ENCODE measurements at regions not wholly inside any gene's neighbourhood (a gene's known extent, or its start where the extent isn't known, plus 50 kb on each side); places are given as distances from the start of the nearest gene placed in this dataset.

GRCh38 chr20:52382933-52383332 lies 191.4 kb upstream of the ZFP64 start:
- Histone ChIP-seq H2AFZ (ENCODE audit: low read length, unreplicated experiment) (no peak overlapping the region), H3K27me3 (ENCODE audit: insufficient read depth, low read length) (no peaks in the 10 kb centered on the region), H3K27ac (ENCODE audit: low read depth, low read length) (no peak overlapping the region), H3K4me3 (ENCODE audit: low read depth, low read length) (no peak overlapping the region), H3K4me1 (ENCODE audit: control insufficient read depth, insufficient read depth, low read length, unreplicated experiment) (no peaks in the 10 kb centered on the region), H3K36me3 (ENCODE audit: insufficient read depth, low read length) (no peaks in the 10 kb centered on the region), H3K79me2 (ENCODE audit: control insufficient read depth, insufficient read depth, low read length, unreplicated experiment) (no peaks in the 10 kb centered on the region)

DNA sequence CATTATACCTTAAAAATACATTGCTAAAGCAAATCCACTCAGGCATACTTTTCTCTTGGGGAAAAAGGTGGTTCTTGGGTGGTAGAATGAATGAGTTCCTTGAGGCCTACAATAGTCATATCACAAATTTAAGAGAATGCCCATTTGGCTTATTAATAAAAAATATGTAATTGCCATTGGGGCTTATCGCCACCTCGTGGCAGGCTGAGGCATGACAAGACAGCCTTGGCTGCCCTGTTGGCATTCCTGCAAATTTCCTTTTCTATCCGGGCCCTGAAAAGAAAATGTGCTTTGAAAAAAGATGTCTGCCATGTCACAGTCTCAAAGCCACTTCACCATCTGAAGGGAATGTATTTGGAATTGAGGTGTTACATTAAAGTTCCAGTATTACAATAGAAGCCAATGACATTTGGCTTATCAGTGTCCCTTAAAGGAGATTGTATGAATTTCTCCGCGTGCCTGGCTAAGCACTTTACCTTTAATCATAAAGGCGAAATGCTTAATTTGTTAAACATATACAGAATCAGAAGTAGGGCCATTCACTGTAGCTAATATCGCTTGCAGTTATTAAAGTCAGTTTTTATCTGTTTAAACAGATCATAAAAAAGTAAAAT lies 188.3 kb upstream of the ZFP64 start:
- H3K4me3 ChIP-seq (ENCODE audit: low read depth, low read length) = no peak overlapping the region
- H3K4me1 ChIP-seq (ENCODE audit: control insufficient read depth, insufficient read depth, low read length, unreplicated experiment) = no peaks in the 10 kb centered on the region
- H3K27me3 ChIP-seq (ENCODE audit: insufficient read depth, low read length) = no peaks in the 10 kb centered on the region
- H3K79me2 ChIP-seq (ENCODE audit: control insufficient read depth, insufficient read depth, low read length, unreplicated experiment) = no peaks in the 10 kb centered on the region
- no peaks in the 10 kb centered on the region for H3K36me3 ChIP-seq (ENCODE audit: insufficient read depth, low read length)
- H3K27ac ChIP-seq (ENCODE audit: low read depth, low read length) = no peak overlapping the region
- H2AFZ ChIP-seq (ENCODE audit: low read length, unreplicated experiment) = no peak overlapping the region

DNA sequence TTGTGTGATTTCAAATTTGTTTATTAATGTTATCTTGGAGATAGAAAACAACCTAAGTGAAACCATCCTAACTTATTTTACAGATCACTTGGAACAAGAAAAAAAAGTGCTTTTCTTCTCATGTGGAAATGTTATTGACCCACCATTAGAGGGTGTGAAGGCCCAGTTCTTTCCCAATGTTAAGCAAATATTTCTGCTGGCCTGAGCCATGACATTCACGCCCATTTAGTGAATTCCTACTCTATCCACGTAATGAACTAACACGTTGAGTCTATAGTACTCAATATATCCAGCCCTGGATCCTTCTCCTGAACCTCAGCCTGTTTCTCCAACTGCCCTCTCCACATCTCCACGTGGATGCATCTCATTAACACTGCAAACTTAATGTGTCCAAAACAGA lies 180.6 kb upstream of the ZFP64 start:
- Histone ChIP-seq H3K79me2 (ENCODE audit: control insufficient read depth, insufficient read depth, low read length, unreplicated experiment) (no peaks in the 10 kb centered on the region), H3K27ac (ENCODE audit: low read depth, low read length) (no peak overlapping the region), H3K4me1 (ENCODE audit: control insufficient read depth, insufficient read depth, low read length, unreplicated experiment) (no peaks in the 10 kb centered on the region), H3K36me3 (ENCODE audit: insufficient read depth, low read length) (no peaks in the 10 kb centered on the region), H2AFZ (ENCODE audit: low read length, unreplicated experiment) (no peak overlapping the region), H3K4me3 (ENCODE audit: low read depth, low read length) (no peak overlapping the region), H3K27me3 (ENCODE audit: insufficient read depth, low read length) (no peaks in the 10 kb centered on the region)

DNA sequence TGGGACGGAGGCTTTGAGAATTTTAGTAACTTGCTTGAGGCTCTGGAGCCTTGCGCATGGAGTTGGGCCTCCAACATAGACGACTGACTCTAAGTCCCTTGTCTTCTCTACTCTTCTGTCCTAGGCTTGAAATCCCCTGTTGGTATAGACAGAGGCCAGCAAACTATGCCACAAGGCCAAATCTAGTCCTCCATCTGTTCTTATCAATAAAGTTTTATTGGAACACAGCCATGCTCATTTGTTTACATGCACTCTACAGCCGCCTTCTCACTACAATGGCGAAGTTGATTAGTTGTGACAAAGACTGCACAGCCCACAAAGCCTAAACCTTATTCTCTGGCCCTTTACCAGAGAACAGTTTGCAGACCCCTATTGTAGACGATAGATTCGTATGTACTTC lies 174.1 kb upstream of the ZFP64 start:
- H2AFZ ChIP-seq (ENCODE audit: low read length, unreplicated experiment) = no peak overlapping the region
- H3K36me3 ChIP-seq (ENCODE audit: insufficient read depth, low read length) = no peaks in the 10 kb centered on the region
- no peak overlapping the region for H3K27ac ChIP-seq (ENCODE audit: low read depth, low read length)
- H3K79me2 ChIP-seq (ENCODE audit: control insufficient read depth, insufficient read depth, low read length, unreplicated experiment) = no peaks in the 10 kb centered on the region
- no peaks in the 10 kb centered on the region for H3K4me1 ChIP-seq (ENCODE audit: control insufficient read depth, insufficient read depth, low read length, unreplicated experiment)
- no peaks in the 10 kb centered on the region for H3K27me3 ChIP-seq (ENCODE audit: insufficient read depth, low read length)
- no peak overlapping the region for H3K4me3 ChIP-seq (ENCODE audit: low read depth, low read length)

DNA sequence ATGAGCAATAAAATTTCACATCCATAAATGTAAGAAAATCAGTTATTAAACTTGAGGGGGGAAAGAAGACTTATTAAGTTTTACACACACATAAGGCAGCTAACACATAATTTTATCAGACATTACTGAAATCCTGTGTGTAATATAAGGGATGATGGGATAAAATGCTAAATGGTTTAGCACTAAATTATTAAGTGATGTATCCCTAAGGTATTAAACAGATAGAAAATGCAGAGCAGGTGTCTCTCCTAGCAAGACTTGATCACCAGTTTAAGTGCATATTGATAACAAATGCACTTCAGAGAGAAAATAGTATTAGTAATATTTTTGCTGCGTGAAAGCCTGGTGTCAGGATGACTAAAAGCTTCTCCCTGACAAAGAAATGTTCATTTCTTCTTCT lies 172.8 kb upstream of the ZFP64 start:
- Histone ChIP-seq H3K27ac (ENCODE audit: low read depth, low read length) (no peak overlapping the region), H2AFZ (ENCODE audit: low read length, unreplicated experiment) (no peak overlapping the region), H3K4me1 (ENCODE audit: control insufficient read depth, insufficient read depth, low read length, unreplicated experiment) (no peaks in the 10 kb centered on the region), H3K4me3 (ENCODE audit: low read depth, low read length) (no peak overlapping the region), H3K79me2 (ENCODE audit: control insufficient read depth, insufficient read depth, low read length, unreplicated experiment) (no peaks in the 10 kb centered on the region), H3K36me3 (ENCODE audit: insufficient read depth, low read length) (no peaks in the 10 kb centered on the region), H3K27me3 (ENCODE audit: insufficient read depth, low read length) (no peaks in the 10 kb centered on the region)

DNA sequence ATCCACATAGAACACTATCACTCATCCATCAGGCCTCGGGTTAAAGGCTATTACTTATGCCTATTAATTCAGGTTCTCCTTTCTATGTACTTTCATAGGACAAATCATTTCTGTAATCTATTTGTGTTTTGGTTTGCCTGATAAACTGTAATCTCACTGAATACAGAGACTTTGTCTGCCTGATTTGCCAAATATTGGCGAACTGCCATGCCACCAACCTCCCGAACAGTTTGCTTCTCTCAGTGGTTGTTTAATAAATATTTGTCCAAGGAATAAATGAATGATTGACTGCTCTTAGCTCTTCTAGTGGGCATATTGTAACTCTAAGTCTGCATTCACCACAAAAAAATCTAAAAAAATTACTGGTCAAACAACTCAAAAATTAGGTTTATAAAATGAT lies 170.1 kb upstream of the ZFP64 start:
- H3K36me3 ChIP-seq (ENCODE audit: insufficient read depth, low read length) = no peaks in the 10 kb centered on the region

DNA sequence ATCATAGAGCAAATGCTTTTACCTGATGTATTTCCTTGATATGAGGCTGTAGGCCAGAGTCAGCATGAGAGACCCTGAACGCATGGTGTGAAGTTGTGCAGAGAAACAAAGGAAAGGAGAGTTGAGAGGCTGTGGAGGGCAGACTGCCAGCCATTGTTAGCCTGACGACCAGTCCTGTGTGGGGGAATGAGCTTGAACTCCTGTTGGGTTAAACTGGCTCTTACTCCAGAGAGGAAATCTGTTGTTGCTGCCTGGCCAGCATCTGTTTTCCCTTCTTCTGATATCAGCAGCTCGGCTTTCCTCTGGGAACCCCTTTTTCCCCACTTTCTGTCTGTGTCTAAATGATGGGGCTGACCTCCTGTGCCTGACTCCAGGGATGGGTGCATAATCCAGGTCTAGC lies 158.2 kb upstream of the ZFP64 start:
- Histone ChIP-seq H3K4me1 (ENCODE audit: control insufficient read depth, insufficient read depth, low read length, unreplicated experiment) (no peaks in the 10 kb centered on the region), H3K79me2 (ENCODE audit: control insufficient read depth, insufficient read depth, low read length, unreplicated experiment) (no peaks in the 10 kb centered on the region), H3K27ac (ENCODE audit: low read depth, low read length) (no peak overlapping the region), H3K27me3 (ENCODE audit: insufficient read depth, low read length) (no peaks in the 10 kb centered on the region), H2AFZ (ENCODE audit: low read length, unreplicated experiment) (no peak overlapping the region), H3K4me3 (ENCODE audit: low read depth, low read length) (no peak overlapping the region), H3K36me3 (ENCODE audit: insufficient read depth, low read length) (no peaks in the 10 kb centered on the region)

More for the DNA sequence above, 170.1 kb upstream of the ZFP64 start:
- no peaks in the 10 kb centered on the region for H3K79me2 ChIP-seq (ENCODE audit: control insufficient read depth, insufficient read depth, low read length, unreplicated experiment)
- no peak overlapping the region for H3K27ac ChIP-seq (ENCODE audit: low read depth, low read length)
- H2AFZ ChIP-seq (ENCODE audit: low read length, unreplicated experiment) = no peak overlapping the region
- no peaks in the 10 kb centered on the region for H3K27me3 ChIP-seq (ENCODE audit: insufficient read depth, low read length)
- no peak overlapping the region for H3K4me3 ChIP-seq (ENCODE audit: low read depth, low read length)
- no peaks in the 10 kb centered on the region for H3K4me1 ChIP-seq (ENCODE audit: control insufficient read depth, insufficient read depth, low read length, unreplicated experiment)

GRCh38 chr20:52348434-52348833 lies 156.9 kb upstream of the ZFP64 start:
- no peaks in the 10 kb centered on the region for H3K36me3 ChIP-seq (ENCODE audit: insufficient read depth, low read length)
- H2AFZ ChIP-seq (ENCODE audit: low read length, unreplicated experiment) = no peak overlapping the region
- H3K4me3 ChIP-seq (ENCODE audit: low read depth, low read length) = no peak overlapping the region
- H3K27me3 ChIP-seq (ENCODE audit: insufficient read depth, low read length) = no peaks in the 10 kb centered on the region
- no peak overlapping the region for H3K27ac ChIP-seq (ENCODE audit: low read depth, low read length)
- H3K79me2 ChIP-seq (ENCODE audit: control insufficient read depth, insufficient read depth, low read length, unreplicated experiment) = no peaks in the 10 kb centered on the region
- H3K4me1 ChIP-seq (ENCODE audit: control insufficient read depth, insufficient read depth, low read length, unreplicated experiment) = no peaks in the 10 kb centered on the region

DNA sequence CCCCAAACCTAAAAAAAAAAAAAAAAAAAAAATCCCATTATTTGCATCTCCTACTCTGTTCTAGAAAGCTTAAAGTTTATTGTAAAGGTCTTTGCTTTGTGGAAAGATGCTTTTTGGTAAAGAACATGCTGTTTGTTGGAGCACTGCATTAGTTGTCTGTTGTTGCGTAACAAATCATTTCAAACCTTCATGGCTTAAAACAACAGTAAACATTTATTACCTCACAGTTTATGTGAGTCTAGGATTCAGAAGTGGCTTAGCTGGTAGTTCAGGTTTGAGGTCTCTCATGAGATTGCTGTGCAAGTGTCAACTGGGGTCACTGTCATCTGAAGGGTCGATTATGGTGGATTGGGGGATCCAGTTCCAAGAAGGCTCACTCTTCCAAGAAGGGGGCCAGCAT lies 155.2 kb upstream of the ZFP64 start:
- Histone ChIP-seq H3K36me3 (ENCODE audit: insufficient read depth, low read length) (no peaks in the 10 kb centered on the region), H3K79me2 (ENCODE audit: control insufficient read depth, insufficient read depth, low read length, unreplicated experiment) (no peaks in the 10 kb centered on the region), H3K4me3 (ENCODE audit: low read depth, low read length) (no peak overlapping the region), H2AFZ (ENCODE audit: low read length, unreplicated experiment) (no peak overlapping the region), H3K4me1 (ENCODE audit: control insufficient read depth, insufficient read depth, low read length, unreplicated experiment) (no peaks in the 10 kb centered on the region), H3K27ac (ENCODE audit: low read depth, low read length) (no peak overlapping the region), H3K27me3 (ENCODE audit: insufficient read depth, low read length) (no peaks in the 10 kb centered on the region)

DNA sequence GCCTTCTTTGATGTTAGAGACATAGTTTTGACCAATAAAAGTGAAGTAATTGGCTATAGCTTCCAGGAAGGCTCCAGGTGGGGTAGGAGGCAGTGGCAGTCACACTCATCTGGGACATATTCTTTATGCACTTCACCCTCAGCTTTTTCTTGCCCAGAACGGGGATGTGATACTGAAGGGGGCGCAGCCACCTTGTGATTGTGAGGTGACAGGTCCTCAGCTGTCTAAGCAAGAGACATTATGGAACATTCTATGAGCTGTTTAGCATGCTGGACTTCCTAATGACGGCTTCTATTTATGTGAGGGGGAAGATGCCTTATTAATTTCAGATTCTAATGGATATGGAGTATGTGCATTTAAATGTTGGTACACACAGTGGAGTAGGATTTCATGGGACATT lies 151.3 kb upstream of the ZFP64 start:
- H3K4me3 ChIP-seq (ENCODE audit: low read depth, low read length) = no peak overlapping the region
- no peak overlapping the region for H3K27ac ChIP-seq (ENCODE audit: low read depth, low read length)
- no peak overlapping the region for H2AFZ ChIP-seq (ENCODE audit: low read length, unreplicated experiment)
- no peaks in the 10 kb centered on the region for H3K4me1 ChIP-seq (ENCODE audit: control insufficient read depth, insufficient read depth, low read length, unreplicated experiment)
- H3K79me2 ChIP-seq (ENCODE audit: control insufficient read depth, insufficient read depth, low read length, unreplicated experiment) = no peaks in the 10 kb centered on the region
- no peaks in the 10 kb centered on the region for H3K36me3 ChIP-seq (ENCODE audit: insufficient read depth, low read length)
- H3K27me3 ChIP-seq (ENCODE audit: insufficient read depth, low read length) = no peaks in the 10 kb centered on the region

DNA sequence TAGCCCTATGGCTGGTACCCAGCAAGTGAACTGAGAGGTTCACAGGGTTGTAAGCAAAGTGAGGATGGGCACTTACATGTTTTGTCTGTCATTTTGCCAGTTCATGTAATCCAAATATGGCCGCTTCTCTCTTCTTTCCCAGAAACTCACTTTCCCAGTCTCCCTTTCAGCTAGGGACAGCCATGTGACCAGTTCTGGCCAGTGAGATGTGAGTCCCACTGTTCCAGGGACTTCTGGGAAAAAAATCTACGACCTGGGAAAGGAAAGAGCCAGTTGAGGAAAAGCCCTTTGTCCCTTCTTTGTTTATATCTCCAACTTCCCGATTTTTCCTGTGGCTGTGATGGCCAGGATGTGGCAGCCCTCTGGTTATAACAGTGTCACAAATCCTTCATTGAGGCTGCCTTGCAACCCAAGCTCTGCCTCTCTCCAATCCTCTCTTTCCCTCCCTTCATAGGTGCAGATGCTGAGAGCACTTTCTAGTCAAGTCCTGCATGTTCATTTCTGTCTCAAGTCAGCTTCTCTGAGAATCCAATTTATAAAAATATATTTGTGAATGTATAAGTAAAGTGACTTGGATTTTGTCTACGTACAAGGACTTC lies 148.6 kb upstream of the ZFP64 start:
- no peaks in the 10 kb centered on the region for H3K79me2 ChIP-seq (ENCODE audit: control insufficient read depth, insufficient read depth, low read length, unreplicated experiment)
- no peak overlapping the region for H3K27ac ChIP-seq (ENCODE audit: low read depth, low read length)
- no peak overlapping the region for H2AFZ ChIP-seq (ENCODE audit: low read length, unreplicated experiment)
- H3K27me3 ChIP-seq (ENCODE audit: insufficient read depth, low read length) = no peaks in the 10 kb centered on the region
- no peaks in the 10 kb centered on the region for H3K4me1 ChIP-seq (ENCODE audit: control insufficient read depth, insufficient read depth, low read length, unreplicated experiment)
- H3K36me3 ChIP-seq (ENCODE audit: insufficient read depth, low read length) = no peaks in the 10 kb centered on the region
- no peak overlapping the region for H3K4me3 ChIP-seq (ENCODE audit: low read depth, low read length)

Data from ACC112 (cell line).